M059J (cell line): ENCODE measurements at regions not wholly inside any gene's neighbourhood (a gene's known extent, or its start where the extent isn't known, plus 50 kb on each side); places are given as distances from the start of the nearest gene placed in this dataset.
"Not testable (repeated sequence)": the region's sequence is repeated elsewhere in the genome, so short reads cannot be mapped to it uniquely, and the experiment has no call there.

Experiments used
- DNase-seq: peaks from one replicate; pipeline ENCODE4 v3.0.0-alpha.2; 2012; ENCODE audit warnings: low read depth

DNA sequence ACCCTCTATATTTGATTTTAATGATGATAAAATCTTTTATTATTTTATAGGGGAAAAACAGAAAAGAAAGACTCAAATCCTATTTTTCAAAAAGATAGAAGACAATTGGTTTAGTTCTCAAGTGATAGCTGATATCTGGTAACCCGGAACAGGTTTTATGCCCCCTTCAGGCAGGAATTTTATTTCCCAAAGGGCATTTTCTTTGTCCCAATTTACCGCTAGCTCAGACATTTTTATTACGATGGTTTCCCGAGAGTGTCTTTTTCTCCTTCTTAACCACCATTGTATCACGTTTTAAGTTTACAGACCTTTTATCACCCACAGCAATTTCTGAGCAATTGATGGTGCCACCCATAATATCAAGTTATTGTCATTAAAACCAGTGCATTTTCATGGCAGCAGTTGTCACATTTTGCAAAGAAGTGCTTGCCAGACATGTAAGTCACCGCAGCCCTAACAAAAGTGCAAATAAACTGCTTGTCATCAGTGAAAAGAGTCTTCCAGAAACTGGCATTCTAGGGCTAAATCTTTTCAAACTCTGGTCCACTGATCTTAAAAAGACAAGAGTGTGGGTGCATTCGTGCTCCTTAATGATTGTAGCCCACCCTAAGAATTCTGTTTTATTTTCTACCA is 204.8 kb upstream of the VCX start:
- DNase-seq: no peak

DNA sequence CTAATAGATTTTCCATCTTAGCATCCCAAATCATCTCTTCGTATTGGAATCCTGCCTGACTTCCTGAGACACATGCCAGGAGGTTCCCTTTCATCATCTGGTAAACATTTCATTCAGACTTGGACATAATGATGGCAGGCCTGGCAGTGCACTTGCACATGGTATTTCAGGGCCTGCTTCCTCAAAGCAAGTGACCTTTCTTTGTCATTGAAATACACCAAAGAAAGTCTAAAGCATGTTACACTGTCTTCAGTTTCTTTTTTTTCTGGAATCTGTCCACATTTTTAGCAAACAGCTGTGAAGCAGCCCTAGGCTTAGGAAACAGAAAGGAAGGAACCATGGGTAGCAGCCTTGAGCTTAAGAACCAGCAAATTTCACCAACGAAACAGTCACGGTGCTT is 205.9 kb upstream of the VCX start:
- DNase-seq: no peak

DNA sequence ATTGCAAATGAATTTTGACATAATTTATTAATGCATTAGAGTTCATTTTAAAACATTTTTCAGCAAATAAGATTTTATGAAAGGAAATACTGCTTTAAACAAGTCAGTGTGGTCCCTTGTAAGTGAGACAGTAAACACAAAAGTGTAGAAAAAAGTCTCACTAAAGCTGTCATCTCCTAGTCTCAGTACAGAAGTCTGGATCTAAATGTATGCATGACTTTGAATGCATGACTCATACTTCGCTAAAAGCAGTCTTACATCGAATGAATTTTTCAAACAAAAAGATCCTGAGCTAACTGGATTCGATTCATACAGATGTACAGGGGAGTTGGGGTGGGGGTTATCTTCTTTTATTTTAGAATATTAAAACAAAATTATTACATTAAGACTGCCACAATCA is 207.4 kb upstream of the VCX start:
- DNase-seq: no peak

DNA sequence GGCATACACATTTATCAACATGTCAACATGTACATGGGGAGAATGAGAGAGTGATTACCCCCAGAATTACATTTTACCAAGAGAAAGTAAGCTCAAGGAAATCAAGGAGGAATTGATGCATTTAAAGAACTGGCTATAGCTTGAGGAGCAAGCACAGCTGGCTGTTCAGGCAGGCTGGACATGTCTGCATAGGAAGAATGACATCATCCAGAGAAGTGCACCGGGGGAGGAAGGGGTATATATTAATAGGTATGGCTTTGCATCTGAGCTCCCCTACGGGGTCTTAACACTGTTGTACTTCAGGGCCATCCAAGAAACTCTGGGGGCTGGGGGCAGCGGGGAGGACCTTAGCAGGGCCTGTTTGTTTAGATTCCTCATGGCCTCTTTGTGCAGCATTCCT is 222.4 kb upstream of the VCX start:
- DNase-seq: no peak

DNA sequence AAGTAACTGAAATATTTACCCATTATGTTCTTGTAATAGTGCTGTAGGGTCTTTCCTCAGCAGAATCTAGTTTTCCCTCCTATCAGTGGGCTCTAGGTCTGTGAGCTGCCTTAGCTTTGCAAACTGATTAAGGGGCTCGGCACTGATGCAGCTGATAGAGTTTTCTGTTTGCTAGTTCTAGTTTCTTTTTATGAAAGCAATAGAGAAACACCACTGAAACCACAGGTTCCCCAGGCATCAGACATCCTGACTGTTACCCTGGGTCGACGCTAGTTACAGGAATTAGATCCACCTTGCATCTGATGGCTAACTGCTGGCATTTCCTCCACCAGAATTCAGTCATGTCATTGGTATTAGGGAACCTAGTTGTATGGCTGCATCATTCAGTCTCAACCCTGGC is 225.0 kb upstream of the VCX start:
- DNase-seq: no peak

DNA sequence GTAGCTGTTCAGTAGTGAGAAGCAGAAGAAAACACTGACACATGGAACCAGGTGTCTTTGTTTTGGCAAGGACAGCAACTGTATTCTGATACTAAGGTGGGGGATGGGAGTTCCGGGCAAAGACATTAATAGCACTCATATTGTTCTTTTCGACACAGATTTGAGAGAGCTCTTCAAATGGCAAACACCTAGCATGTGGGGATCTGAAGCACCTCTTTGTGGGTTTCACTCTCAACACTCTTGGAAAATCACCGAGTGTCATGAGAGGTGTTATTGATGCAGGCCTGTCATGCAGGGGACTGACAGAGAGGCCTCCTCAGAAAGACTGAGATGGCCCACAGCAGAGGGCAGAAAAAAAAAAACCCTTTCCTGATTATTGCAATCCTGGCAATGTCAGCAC is 228.4 kb upstream of the VCX start:
- DNase-seq: no peak

DNA sequence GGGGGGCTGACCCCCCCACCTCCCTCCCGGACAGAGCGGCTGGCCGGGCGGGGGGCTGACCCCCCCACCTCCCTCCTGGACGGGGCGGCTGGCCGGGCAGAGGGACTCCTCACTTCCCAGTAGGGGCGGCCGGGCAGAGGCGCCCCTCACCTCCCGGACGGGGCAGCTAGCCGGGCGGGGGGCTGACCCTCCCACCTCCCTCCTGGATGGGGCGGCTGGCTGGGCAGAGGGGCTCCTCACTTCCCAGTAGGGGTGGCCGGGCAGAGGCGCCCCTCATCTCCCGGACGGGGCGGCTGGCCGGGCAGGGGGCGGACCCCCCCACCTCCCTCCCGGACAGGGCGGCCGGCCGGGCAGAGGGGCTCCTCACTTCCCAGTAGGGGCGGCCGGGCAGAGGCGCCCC is 234.3 kb upstream of the VCX start:
- DNase-seq: not testable (repeated sequence)

DNA sequence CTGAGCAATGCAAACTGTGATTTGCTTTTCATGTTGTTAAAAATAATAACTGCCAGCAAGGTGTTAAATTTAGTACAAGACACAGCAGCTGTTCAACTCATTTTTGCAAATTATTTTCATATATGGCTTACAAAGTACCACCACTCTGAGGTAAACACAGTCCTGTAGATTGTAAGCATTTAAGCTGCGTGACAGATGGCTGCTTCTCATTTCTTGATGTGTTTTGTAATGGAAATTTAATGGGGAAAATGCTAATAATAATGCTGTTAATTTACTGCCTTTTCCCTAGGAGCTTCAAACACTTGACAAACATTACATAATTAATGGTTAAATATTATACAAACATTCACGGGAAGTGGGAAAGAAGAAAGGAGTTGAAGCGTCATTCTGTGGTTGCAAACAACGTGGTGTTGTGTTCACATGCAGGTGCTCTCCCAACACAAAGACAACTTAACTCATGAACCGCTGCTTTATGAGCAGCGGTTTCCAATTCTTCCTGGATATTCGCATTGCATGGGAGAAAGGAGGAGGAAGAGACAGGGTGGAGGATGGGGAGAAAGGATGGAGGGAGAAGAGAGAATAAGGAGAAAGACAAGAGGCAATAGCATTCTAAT is 236.8 kb upstream of the VCX start:
- no peak for DNase-seq

DNA sequence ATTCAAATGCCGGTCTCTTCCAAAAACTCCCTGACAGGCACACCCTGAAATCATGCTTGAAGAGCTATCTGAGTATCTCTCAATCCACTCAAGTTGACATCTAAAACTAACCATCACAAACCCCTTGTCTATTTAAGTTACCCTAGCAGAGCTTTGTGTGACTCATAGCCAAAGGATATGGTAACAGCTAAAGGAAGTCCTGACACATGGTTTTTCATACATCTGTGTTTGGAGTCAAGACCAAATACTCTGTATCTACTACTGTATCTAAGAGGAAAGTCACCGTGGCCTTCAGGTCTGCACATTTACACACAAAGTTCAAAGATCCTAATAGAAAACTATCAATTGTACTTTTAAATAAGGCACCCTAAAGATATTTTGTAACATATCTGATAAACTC is 239.6 kb upstream of the VCX start:
- no peak for DNase-seq

DNA sequence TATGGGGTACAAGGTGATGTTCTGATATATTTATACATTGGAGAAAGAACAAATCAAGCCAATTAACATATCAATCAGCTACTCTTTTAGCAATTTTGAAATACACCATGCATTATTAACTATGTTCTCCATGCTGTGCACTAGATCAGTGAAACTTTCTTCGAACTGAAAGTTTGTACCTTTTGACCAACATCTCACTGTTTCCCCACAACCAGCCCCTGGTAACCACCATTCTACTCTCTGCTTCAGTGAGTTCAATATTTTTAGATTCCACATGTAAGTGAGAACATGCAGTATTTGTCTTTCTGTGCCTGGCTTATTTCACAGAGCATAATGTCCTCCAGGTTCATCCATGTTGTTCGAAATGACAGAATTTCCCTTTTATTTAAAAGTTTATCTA is 246.1 kb upstream of the VCX start:
- DNase-seq: no peak

DNA sequence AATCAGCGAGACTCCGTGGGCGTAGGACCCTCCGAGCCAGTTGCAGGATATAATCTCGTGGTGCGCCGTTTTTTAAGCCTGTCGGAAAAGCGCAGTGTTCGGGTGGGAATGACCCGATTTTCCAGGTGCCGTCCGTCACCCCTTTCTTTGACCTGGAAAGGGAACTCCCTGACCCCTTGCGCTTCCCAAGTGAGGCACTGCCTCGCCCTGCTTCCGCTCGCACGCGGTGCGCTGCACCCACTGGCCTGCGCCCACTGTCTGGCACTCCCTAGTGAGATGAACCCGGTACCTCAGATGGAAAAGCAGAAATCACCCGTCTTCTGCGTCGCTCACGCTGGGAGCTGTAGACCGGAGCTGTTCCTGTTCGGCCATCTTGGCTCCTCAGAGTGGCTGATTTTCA is 249.6 kb upstream of the VCX start:
- DNase-seq: not testable (repeated sequence)

DNA sequence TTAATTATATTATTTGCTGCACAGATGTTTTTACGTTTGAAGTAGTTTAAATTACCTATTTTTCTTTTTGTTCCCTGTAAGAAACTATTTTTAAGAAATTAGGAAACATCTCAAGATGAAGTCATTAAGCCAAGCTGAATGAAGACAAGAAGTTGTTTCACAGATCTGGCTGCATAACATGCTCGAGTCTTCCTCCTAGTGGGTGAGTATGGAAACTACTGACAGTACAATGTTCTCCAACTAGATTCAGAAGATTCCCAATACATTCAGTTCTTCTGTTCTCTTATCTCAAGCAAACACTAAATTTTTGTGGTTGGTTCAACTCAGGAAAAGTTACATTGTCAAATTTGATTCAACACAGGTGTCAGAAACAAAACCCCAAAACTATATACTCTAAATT is 256.8 kb upstream of the VCX start:
- DNase-seq: peak; percentile 6

DNA sequence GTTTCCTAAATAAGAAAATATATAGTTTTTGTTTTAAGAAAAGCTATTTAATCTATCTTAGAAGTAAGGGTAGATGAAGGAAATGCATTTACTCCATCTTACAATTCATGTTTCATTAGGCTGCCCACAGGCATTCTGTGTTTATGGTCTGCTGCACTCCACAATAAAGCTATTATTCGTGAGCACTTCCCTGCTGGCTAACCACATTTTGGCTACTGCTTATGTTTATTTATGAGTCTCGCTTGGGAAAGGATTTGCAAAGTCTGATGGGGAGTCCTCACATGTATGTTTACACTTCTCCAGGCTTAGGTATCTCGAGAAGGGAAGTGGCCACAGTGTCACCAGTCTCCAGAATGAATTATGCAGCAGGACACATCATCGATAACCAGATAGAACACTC is 260.8 kb upstream of the VCX start:
- no peak for DNase-seq

DNA sequence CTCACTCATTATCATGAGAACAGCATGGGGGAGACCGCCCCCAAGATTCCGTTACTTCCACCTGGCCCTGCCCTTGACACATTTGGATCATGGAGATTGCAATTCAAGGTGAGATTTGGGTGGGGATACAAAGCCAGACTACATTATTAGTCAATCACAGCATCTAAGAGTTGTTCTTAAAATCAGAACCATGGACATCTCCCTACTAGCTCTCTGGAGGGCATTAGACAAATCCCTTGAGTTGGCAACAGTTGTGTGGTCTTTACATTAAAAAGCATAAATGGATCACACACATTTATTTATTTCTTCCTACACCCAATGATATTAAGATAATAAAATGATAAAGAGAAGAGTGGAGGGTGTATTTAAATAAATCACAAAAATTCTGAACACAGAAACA is 262.8 kb upstream of the VCX start:
- no peak for DNase-seq

DNA sequence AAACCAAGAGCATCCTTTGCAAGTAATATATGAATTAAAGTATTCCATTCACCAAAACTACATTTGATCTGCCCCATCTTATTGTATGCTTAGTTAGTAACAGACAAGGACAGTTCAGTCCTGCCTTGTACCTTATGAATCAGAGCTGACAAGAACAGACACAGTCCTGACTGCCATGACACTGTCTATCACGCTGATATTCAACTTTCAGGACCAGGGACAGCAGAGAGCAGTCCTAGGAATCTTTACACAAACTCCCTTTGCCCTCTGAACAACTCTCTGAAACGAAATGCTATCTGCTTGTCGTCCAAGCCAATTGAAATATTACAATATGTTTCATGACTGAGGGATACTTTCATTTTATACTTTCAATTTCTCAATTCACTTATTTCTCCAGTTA is 268.6 kb upstream of the VCX start:
- peak; percentile 2 for DNase-seq

DNA sequence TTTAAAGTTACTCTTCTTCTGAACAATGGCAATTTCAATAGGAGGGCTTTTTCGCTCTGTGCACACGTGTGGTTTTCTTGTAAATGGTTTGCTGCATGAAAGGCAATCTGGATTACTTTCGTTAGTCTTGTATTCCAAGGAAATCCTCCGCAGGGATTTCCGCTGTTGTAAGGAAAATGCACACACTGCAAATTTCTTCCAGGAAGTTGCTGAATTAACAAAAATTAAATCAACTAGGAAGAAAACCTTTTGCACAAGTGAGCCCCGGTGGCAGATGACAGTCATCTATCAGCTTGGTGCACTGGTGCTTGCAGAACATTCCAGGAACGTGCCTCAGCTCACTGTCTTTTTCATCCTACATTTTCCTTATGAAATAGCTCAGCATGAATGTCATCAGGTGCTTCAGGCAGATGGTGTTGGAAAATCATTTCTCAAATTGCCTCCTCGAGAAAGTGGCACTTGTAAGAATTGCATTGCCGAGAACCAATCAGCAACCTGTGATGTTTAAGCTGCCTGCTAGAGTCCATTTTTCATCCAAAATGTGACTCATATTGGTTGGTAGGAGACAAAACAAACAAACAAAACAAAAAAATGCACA is 272.4 kb upstream of the VCX start:
- DNase-seq: no peak

DNA sequence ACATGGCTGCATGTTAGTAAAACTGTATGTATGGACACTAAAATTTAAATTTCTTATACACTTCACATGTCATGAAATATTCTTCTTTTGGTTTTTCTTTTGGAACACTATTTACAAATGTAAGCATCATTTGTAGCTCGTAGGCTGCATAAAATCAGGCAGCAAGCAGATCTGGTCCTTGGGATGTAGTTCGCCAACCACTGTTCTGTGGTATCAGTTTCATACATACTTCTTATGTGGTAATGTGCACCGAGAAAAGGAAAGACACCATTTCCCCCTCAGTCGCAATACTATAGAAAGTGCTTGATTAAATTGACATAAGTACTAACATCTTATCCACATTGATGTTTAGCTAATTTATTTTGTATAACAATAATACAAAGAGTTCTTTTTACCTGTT is 274.4 kb upstream of the VCX start:
- DNase-seq: no peak

DNA sequence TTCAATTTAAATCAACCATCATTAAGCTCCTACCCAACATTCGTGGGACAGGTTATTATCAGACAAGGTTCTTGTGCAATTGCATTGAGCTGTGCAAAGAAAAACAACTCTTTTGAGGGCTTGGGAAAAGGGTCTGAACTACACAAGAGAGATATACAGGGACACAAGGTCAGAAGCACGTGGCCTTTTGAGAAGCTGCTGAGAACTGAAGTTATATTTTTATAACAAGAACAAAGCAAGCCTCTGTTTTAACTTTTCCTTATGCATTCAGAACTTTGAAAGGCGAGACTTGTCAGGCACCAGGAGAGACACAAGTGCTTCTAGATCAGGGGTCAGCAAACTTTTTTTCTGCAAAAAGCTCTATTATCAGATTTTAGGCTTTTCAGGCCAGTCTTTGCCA is 274.8 kb upstream of the VCX start:
- no peak for DNase-seq

DNA sequence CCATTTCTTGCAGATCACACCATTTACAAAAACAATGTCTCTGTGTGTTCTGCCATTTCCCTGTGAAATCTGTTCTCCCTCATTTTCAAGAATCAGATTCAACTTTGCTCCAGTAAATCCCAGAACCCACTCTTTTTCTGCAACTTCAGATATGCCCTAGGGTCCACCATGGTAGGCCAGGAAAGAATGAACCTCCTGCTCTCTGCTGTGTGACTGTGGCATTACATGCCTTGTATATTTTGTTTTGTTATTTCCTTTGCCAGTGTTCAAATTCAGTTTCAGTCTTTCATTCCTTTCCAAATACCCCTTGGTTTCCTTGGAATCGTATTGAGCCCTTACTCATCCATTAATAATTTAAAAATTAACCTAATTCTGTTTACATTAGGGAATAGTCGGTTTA is 290.2 kb upstream of the VCX start:
- no peak for DNase-seq

DNA sequence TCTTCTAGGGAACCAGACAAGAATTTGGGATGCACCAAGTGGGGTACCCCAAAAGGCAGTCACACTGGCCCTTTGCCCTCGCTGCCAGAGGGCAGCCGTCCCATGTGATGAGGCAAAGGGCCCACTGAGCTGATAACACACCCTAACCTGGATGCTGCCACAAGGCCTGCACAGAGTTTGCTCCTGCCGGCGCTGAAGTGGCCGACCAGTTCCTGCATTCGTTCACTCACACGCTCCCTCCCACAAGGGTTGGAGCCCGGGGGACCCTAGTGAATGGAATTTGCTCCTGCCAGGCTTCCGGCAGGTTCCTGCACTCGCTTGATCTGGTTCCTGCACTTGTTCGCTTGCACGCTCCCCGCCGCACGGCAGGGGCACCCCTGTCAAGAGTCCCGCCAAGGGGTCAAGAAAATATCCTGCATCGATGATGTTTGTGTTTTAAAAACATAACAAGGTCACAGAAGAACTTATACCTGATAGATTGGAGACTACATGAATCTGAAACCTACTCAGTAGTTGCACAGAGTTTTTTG is 296.4 kb upstream of the VCX start:
- DNase-seq: no peak

DNA sequence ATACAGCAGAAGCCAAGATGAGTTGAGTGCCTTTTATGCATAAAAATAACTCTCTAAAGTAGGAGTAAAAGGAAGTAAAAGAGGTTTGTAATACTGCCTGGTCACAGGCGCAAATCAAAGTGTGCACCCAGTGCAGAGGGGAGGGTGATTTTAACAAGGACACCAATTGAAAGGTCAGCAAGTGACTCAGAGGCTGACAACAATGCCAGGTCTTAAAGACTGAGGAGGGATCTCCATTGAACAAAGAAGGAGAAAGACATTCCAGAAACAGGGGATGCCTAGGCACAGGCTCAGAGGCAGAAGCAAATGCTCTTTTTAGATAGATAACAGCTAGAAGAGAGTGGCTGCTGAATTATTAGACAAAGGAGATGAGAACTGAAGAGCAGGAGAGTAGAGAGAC is 297.4 kb upstream of the VCX start:
- no peak for DNase-seq

DNA sequence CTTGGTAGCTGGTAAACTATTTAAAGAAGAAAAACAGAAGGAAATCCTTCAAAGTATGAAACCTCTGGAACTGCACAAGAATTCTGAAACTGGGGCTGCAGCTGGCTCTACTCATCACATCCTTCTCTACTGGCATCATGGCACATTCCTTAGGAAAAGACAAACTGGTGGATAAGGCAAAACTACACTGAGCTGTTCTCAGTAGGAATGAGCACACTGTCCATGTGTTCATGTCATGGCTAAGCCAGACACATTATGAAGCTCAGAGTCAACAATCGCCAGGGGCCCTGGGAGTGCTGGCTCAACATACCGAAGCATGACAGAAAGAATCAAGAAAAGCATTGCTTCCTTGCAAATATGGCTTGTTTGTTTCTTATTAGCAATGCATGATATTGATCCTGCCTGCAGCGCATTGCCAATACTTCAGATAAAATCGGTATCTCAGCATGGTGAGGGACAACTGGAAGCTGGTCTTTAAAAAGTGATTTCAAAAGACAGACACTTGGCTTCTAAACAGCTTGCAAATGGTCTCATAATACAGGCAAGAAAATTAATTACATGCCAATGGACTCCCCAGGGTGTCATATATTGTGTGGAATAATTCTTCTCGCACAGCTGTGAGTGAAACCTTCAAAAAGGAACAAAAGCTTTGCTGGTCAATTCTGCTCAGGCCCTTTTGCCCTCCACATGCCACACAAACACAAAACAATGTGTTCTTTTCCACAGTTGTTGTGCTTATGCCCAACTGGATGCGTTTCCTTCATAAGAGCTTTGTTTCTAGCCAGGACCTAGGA is 300.2 kb upstream of the VCX start:
- DNase-seq: no peak

DNA sequence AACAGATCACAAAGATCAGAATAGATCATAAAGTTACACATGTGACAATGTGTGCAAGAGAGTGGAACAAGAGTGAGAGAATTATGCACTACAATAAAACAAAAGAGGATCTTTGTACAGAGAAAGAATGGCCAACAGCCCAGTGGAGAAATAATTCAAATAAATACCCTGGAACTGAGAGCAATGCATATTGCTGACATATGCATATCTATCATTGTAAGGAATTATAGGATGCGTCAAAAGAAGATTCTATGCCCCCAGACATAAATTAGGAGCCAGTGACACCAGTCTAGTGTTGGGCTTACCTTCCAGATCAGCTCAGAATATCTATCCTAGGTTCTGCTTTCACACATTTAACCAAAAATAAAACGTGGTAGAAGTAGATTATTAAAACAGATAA is 320.1 kb upstream of the VCX start:
- no peak for DNase-seq
